GM23338 (cell line): ENCODE measurements at regions not wholly inside any gene's neighbourhood (a gene's known extent, or its start where the extent isn't known, plus 50 kb on each side); places are given as distances from the start of the nearest gene placed in this dataset.

ENCODE experiments used
- ATAC-seq: fragments of 200-7000 bp; cut with Tn5 transposase; 3 replicates; pipeline ENCODE4 v1.9.1; 2020
- DNase-seq: peaks from one replicate; pipeline ENCODE4 v3.0.0-alpha.2; 2015; ENCODE audit warnings: low spot score
- H2AFZ ChIP-seq: fragments of 200-600 bp; sonication (generic); 2 replicates; pipeline ENCODE4 v1.8.0; 2016; ENCODE audit warnings: antibody characterized with exemption, mild to moderate bottlenecking, moderate library complexity
- H3F3A ChIP-seq: fragments of 200-600 bp; sonication (generic); replicated peaks from 2 replicates; pipeline ENCODE4 v1.8.0; 2017; ENCODE audit warnings: antibody characterized with exemption, mixed run types, low read depth
- H3K27ac ChIP-seq: fragments of 200-600 bp; sonication (generic); 2 replicates; pipeline ENCODE4 v1.6.1; 2016; ENCODE audit warnings: low read depth
- H3K27me3 ChIP-seq: fragments of 200-600 bp; sonication (generic); 2 replicates; pipeline ENCODE4 v1.8.0; 2016; ENCODE audit warnings: mild to moderate bottlenecking, mixed run types, moderate library complexity; ENCODE audit not compliant: insufficient read depth
- H3K36me3 ChIP-seq: fragments of 200-600 bp; sonication (generic); 2 replicates; pipeline ENCODE4 v1.8.0; 2016; ENCODE audit warnings: mild to moderate bottlenecking; ENCODE audit not compliant: insufficient read depth
- H3K4me1 ChIP-seq: fragments of 200-600 bp; sonication (generic); 2 replicates; pipeline ENCODE4 v1.8.0; 2016; ENCODE audit warnings: mild to moderate bottlenecking, moderate library complexity; ENCODE audit not compliant: insufficient read depth
- H3K4me2 ChIP-seq: fragments of 200-600 bp; sonication (generic); 2 replicates; pipeline ENCODE4 v1.7.1; 2017; ENCODE audit warnings: mixed run types
- H3K4me3 ChIP-seq: fragments of 200-600 bp; sonication (generic); 2 replicates; pipeline ENCODE4 v1.6.1; 2016; ENCODE audit warnings: mixed run types
- H3K79me2 ChIP-seq: fragments of 200-600 bp; sonication (generic); replicated peaks from 2 replicates; pipeline ENCODE4 v1.8.0; 2017; ENCODE audit warnings: mild to moderate bottlenecking; ENCODE audit not compliant: insufficient read depth
- H3K9me2 ChIP-seq: fragments of 200-600 bp; sonication (generic); 2 replicates; pipeline ENCODE4 v1.8.0; 2017; ENCODE audit not compliant: insufficient read depth
- H4K20me1 ChIP-seq: fragments of 200-600 bp; sonication (generic); replicated peaks from 2 replicates; pipeline ENCODE4 v1.8.0; 2017; ENCODE audit warnings: mild to moderate bottlenecking; ENCODE audit not compliant: insufficient read depth
- H3K27ac Mint-ChIP-seq: 2 replicates; pipeline ENCODE4 v1.8.0; 2020; ENCODE audit warnings: inconsistent platforms, mild to moderate bottlenecking, moderate library complexity, mixed read lengths
- H3K27me3 Mint-ChIP-seq: 3 replicates; pipeline ENCODE4 v1.8.0; 2022; ENCODE audit warnings: low read depth, mild to moderate bottlenecking, moderate library complexity, mixed read lengths, inconsistent platforms; ENCODE audit not compliant: insufficient read depth, poor library complexity
- H3K36me3 Mint-ChIP-seq: 3 replicates; pipeline ENCODE4 v1.8.0; 2021; ENCODE audit warnings: low read depth, mild to moderate bottlenecking, inconsistent platforms, moderate library complexity, mixed read lengths
- H3K4me1 Mint-ChIP-seq: 3 replicates; pipeline ENCODE4 v1.8.0; 2020; ENCODE audit warnings: mild to moderate bottlenecking, inconsistent platforms, mixed read lengths
- H3K4me3 Mint-ChIP-seq: 3 replicates; pipeline ENCODE4 v1.8.0; 2021; ENCODE audit warnings: moderate library complexity, mild to moderate bottlenecking, inconsistent platforms, mixed read lengths
- H3K9me3 Mint-ChIP-seq: 3 replicates; pipeline ENCODE4 v1.8.0; 2020; ENCODE audit warnings: moderate library complexity, mild to moderate bottlenecking, inconsistent platforms, mixed read lengths
- CREB1 ChIP-seq: fragments of 250-450 bp; sonication (Bioruptor Pico); IDR thresholded peaks from 2 replicates; pipeline ENCODE4 v1.5.0; 2020; ENCODE audit warnings: low read depth, mild to moderate bottlenecking, moderate library complexity
- ETS1 ChIP-seq: IDR thresholded peaks from 2 replicates; pipeline ENCODE4 v1.6.1; 2016; ENCODE audit warnings: antibody characterized with exemption
- EZH2 ChIP-seq: fragments of 200-600 bp; sonication (generic); IDR thresholded peaks from one replicate; pipeline ENCODE4 v1.8.0; 2017; ENCODE audit warnings: antibody characterized with exemption, mild to moderate bottlenecking, low read depth; ENCODE audit not compliant: unreplicated experiment
- EZH2phosphoT487 ChIP-seq: fragments of 200-600 bp; sonication (generic); IDR thresholded peaks from one replicate; pipeline ENCODE4 v1.8.1; 2018; ENCODE audit warnings: antibody characterized with exemption; ENCODE audit not compliant: unreplicated experiment
- JUNB ChIP-seq: IDR thresholded peaks from one replicate; pipeline ENCODE4 v1.6.1; 2016; ENCODE audit warnings: antibody characterized with exemption; ENCODE audit not compliant: unreplicated experiment
- NANOG ChIP-seq: IDR thresholded peaks from 2 replicates; pipeline ENCODE4 v1.6.1; 2016; ENCODE audit warnings: antibody characterized with exemption, borderline replicate concordance
- REST ChIP-seq: IDR thresholded peaks from one replicate; pipeline ENCODE4 v1.6.1; 2018; ENCODE audit warnings: antibody characterized with exemption; ENCODE audit not compliant: unreplicated experiment
- STAT1 ChIP-seq: IDR thresholded peaks from one replicate; pipeline ENCODE4 v1.6.1; 2016; ENCODE audit warnings: antibody characterized with exemption; ENCODE audit not compliant: unreplicated experiment
- ZNF114 ChIP-seq: fragments of 250-450 bp; sonication (Bioruptor Pico); IDR thresholded peaks from 2 replicates; pipeline ENCODE4 v1.5.0; 2020; ENCODE audit warnings: mild to moderate bottlenecking, moderate library complexity
- ZNF331 ChIP-seq: fragments of 250-450 bp; sonication (Bioruptor Pico); IDR thresholded peaks from 2 replicates; pipeline ENCODE4 v1.5.0; 2020; ENCODE audit warnings: low read depth, mild to moderate bottlenecking, moderate library complexity
- ZNF462 ChIP-seq: fragments of 250-450 bp; sonication (Bioruptor Pico); IDR thresholded peaks from 2 replicates; pipeline ENCODE4 v1.5.0; 2020; ENCODE audit warnings: mild to moderate bottlenecking, moderate library complexity

GRCh38 chr11:121894581-121894980 is 221.4 kb downstream of the BLID start (continued):
- TF ChIP-seq REST (no peak), ZNF331 (CRISPR knock-in tag) (no peak), NANOG (no peak), ZNF114 (CRISPR knock-in tag) (no peak), ETS1 (no peak)

GRCh38 chr11:121892863-121893262 is 223.2 kb downstream of the BLID start:
- peaks cover 3% of the 10 kb centered on the region; the same call in 1 of the 3 replicates for H3K9me3 Mint-ChIP-seq
- no peak overlapping the region for H3K4me2 ChIP-seq
- no peaks in the 10 kb centered on the region for H3K27me3 ChIP-seq
- TF ChIP-seq EZH2 = no peak
- TF ChIP-seq STAT1 = no peak
- no peak for TF ChIP-seq ZNF331 (CRISPR knock-in tag)
- no peak for TF ChIP-seq CREB1
- no peak for TF ChIP-seq NANOG
- TF ChIP-seq EZH2phosphoT487 = no peak
- no peak for TF ChIP-seq JUNB
- TF ChIP-seq ZNF462 (CRISPR knock-in tag) = no peak
- TF ChIP-seq REST = no peak

More at GRCh38 chr11:121892863-121893262, 223.2 kb downstream of the BLID start:
- H3K4me3 Mint-ChIP-seq = no peak overlapping the region
- H3K4me1 ChIP-seq = peaks cover 22% of the 10 kb centered on the region; the same call in 1 of the 2 replicates
- peaks cover 12% of the 10 kb centered on the region; the same call in 2 of the 3 replicates for H3K4me1 Mint-ChIP-seq
- H4K20me1 ChIP-seq = no peaks in the 10 kb centered on the region
- H3K79me2 ChIP-seq = no peaks in the 10 kb centered on the region
- H3K4me3 ChIP-seq = no peak overlapping the region
- H3K27ac ChIP-seq = no peak overlapping the region
- no peaks in the 10 kb centered on the region for H3F3A ChIP-seq
- no peak overlapping the region for H2AFZ ChIP-seq
- no peak overlapping the region for H3K27ac Mint-ChIP-seq
- no peaks in the 10 kb centered on the region for H3K27me3 Mint-ChIP-seq
- ATAC-seq (no peak), DNase-seq (no peak)
- H3K36me3 ChIP-seq = no peaks in the 10 kb centered on the region
- peaks cover 27% of the 10 kb centered on the region for H3K9me2 ChIP-seq
- no peaks in the 10 kb centered on the region for H3K36me3 Mint-ChIP-seq
